NCI-H187 treated with DMSO at 0.1 percent for 48 hours (cell line): ENCODE measurements at regions not wholly inside any gene's neighbourhood (a gene's known extent, or its start where the extent isn't known, plus 50 kb on each side); places are given as distances from the start of the nearest gene placed in this dataset.
"Not testable (repeated sequence)": the region's sequence is repeated elsewhere in the genome, so short reads cannot be mapped to it uniquely, and the experiment has no call there.

ENCODE experiments used
- DNase-seq: peaks from one replicate; lab custom pipeline; 2025; lab: John Stamatoyannopoulos, UW

DNA sequence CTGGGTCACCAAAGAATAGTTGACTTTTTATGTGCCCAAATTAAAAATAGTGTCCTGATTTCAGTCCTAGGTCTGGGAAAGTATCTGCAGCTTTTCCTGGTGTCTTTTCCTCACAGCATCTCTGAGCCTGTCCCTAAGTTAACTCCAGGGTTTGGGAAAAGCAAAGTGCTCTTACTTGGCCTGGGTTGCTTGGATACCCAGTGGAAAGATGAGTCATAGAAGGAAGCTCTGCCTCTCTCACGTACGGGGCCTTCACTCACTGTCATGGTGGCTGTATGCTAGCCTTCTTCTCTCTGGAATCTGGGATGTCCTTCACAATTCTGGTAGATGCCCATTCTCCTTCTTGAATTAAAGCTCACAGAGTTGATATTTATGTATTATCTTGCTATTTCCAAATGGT lies 607.3 kb downstream of the ANKRD50 start:
- no peak for DNase-seq

DNA sequence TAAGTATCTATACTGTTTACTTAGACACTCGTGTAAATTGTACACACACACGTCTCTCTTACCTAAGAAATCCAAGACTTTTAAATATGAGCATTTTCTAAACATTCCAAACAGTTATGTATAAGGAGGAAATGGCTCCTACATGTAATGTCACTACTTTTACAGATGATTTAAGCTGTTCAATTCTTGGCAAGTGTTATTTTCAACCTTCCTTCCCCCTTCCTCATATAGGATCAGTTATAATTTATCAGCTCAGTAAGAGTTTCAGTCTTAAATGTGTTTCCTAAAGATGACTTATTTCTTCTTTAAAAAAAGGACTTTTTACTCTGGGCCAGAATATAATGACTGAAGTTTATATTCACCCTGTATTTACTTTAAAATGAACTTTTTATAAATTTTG lies 601.1 kb downstream of the ANKRD50 start:
- no peak for DNase-seq

DNA sequence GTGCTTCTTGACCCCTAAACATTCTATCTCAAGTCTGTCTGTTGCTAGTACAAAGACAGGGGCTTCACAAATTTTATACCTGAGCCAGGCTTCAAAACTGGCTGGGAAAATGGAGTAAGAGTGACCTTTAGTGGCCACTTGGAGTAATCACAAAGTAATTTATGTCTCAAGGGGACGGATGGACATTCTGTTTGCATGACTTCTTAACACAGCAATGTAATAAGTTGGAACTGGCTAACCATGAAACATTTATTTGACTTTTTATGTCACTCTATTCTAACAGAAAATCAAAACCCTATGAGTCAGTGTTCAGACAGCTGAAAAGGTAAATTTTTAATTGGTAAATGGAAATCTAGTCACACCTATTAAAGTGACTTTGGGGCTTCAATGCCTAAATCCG lies 600.6 kb downstream of the ANKRD50 start:
- no peak for DNase-seq

DNA sequence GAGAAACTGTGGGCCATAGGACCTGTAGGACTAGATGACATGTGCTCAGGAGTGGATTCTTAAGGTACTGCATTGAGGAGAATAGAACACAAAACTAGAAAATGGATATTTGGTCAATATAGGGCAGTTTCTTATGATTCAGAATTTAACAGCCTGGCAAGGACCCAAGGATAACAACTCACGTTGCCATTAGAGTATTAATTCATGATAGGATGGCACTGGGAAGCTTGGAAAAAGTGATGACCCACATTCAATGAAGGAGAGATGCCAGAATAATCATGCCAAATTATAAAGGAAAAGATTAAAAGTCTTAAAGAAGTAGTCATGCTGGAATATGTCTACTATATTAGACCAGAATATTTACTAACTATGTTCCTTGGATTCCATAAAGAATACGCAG lies 594.5 kb downstream of the ANKRD50 start:
- DNase-seq = no peak

DNA sequence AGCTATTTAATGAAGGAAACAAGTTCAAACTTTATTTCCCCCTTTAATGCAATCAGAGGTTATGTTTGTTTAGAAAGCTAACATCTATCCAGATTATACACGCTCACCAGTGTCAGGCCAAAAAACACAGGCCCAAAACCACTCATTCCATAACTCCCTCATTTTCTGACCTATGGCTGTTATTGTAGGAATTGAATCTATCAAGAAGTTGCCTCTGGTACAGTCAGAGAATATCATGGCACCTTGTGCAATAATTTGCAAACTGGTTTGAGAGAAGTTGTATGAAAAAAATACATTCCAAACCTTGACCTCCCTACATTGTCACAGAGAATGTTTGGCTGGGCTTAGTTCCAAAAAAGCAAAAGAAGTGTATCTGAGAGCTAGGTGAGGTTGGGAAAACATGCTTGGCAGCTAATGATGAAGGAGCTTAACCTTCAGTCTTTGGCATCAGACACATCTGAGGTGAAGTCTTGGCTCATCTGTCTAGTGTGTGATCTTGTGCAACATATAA lies 591.0 kb downstream of the ANKRD50 start:
- DNase-seq = no peak

DNA sequence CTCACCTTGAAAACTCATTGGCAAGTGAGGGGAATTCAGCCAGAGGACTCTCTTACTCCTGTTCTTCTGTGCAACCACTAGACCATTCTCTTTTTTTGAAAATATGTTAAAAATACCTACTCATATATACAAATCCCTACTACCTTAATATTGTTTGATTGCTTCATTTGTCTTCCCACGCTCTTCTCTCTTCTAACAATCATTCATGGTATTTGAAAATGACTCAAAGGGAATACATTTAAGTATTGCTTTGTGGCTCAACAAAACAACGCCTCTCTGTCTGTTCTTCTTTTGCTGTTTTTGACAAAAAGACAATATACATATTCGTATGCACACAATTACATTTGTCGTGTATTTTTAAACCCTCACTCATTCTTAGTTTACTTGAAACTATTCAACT lies 589.4 kb downstream of the ANKRD50 start:
- DNase-seq = no peak

DNA sequence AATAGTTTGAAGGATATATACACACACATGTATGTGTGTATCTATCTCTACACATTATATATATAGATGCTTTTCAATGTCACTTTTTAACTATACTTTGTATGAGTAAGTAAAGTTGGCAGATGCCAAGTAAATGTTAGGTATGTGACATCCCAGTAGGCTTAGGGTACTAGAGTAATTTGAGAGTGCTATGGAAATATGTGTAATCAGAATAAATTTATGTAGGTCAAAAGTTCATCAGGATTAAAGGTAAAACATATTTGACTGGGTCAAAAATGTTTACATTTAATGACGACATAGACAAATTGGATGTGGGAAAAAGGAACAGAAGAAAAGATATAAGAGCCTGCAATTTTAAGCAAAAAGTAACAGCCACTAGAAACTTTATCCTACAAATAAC lies 588.8 kb downstream of the ANKRD50 start:
- DNase-seq = no peak

DNA sequence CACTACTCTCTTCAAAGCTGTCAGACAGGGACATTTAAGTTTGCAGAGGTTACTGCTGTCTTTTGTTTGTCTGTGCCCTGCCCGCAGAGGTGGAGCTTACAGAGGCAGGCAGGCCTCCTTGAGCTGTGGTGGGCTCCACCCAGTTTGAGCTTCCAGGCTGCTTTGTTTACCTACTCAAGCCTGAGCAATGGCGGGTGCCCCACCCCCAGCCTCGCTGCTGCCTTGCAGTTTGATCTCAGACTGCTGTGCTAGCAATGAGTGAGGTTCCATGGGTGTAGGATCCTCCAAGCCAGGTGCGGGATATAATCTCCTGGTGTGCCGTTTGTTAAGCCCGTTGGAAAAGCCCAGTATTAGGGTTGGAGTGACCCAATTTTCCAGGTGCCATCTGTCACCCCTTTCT lies 581.2 kb downstream of the ANKRD50 start:
- not testable (repeated sequence) for DNase-seq

DNA sequence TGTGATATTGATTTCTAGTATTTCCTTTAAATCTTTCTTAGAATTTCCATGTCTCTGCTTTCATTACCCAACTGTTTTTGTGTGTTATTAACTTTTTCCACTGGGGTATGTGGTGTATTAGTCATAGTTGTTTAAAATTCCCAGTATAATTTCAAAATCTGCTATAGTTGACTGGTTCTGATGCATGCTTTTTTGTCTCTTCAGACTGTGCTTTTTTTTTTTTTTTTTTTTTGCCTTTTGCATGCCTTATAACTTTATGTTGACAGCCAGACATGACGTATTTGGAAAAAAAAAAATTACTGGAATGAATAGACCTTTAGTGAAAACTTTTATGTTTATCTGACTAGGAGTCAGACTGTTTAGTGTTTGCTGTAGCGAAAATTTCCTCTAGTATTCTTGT lies 580.4 kb downstream of the ANKRD50 start:
- no peak for DNase-seq

DNA sequence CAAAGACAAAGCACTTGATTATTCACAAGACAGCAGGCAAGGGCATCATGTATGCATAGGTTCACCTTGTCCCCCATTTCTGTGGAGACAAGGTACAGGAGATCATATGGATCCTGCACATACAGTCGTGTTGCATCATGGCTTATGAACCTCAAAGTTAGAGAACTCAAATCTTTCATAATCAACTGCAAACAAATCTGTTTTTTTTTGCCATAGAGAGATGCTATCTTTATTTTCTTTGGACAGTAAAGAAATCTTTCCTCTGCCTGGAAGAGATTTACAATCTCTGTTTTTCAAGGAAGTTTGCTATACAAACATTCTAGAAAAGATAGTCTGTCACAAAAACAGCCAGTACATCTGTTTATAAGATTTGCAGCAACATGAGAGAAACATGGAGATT lies 578.8 kb downstream of the ANKRD50 start:
- DNase-seq = no peak

DNA sequence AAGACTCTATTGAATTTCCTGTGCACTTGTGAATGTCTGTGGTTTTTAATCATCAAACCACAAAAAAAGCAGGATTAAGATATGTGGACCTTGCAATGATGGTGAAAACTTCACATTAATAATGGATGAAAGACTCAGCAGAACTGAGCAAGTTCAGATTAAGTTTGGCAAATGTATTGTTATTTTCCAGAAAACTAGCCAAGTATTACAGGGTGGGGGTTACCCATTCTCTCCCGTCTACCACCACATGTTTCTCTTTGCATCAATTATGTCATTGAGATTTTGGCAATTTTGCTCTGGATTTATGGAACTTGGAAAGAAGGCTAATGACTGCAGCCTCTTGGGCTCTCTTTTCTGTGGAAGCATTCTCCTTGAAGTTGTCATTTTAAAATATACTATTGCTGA lies 577.1 kb downstream of the ANKRD50 start:
- DNase-seq = no peak

DNA sequence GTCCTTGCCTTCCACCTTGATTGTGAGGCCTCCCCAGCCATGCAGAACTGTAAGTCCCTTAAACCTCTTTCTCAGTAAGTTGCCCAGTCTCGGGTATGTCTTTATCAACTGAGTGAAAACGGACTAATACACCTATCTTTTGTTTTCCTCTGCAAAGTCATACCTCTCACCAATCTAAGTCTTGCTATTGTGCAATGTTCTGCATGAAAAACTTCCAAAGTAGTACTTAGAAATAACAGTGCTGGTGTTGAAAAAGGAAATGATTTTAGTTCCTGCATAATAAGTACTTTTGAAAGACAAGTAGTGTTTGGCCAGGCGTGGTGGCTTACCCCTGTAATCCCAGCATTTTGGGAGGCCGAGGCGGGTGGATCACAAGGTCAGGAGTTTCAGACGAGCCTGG lies 573.5 kb downstream of the ANKRD50 start:
- DNase-seq = no peak

DNA sequence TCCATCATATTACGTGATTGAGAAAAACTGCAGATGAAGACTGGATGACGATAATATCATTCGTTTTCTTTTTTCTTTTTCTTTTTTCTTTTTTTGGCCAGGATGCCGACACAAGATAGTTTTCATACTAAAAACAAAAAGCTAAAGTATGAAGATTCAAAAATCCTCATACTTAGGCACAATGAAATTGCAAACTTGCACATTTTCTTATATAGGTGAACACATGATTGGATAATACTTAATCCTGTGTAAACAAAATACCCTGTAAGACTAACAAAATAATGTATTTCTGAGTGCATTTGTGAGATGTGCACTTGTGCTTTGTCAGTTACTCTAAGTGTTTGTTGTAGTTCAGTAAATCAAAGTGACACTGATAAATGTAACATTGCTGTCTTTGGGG lies 568.9 kb downstream of the ANKRD50 start:
- DNase-seq = no peak

DNA sequence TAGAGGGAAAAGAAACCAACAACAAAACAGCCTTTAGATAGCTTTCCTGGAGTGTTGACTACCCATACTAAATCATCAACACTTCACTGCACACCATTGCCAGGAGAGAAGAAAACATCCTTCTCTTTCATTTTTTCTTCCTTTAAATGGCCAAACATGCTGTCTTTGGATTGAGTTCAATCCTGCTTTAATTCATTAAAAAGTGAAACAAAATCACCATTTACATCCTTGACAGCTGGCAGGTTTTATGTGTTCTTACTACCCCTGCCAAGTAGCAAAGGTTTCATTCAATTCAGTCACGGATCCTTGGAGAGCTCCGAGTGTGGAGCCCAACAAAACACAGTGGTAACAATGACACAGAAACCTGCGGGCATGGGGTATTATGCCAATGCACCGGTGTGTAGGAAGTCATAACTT lies 568.3 kb downstream of the ANKRD50 start:
- DNase-seq = no peak

DNA sequence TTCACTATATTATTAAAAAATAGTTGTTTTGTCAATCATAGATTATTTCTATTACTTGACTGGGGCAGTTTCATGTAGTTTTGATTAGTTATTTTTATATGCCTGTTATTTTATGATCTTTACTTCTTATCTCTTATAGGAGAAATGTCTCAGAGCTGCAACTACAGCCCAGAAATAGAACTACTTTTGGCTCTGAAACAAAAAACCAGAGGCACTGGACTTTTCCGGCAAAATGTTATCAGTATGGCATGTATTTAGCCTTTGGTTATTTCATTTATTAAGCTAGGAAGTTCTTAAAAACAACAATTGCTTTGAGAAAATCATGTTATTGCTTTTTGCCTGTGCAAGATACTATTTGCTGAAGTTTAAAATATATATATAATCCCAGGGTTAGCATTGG lies 566.5 kb downstream of the ANKRD50 start:
- no peak for DNase-seq

DNA sequence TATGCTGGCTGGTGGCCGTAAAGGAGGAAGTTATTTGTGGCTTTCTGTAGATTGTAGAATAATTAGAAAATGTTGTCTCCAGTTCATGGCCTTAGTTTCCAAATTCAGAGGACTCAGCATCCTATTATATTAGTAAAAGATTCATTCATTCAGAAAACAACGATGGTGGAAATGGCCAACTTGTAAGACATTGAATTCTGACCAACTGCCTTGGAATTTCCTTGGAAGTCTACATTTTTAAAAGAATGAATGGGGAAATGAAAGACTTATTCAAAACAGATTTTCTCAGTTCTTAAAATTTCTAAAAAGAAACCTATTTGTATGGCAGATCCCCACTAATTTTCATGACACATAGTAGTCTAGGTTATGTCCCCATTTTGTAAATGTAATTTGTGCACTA lies 561.5 kb downstream of the ANKRD50 start:
- DNase-seq = no peak

DNA sequence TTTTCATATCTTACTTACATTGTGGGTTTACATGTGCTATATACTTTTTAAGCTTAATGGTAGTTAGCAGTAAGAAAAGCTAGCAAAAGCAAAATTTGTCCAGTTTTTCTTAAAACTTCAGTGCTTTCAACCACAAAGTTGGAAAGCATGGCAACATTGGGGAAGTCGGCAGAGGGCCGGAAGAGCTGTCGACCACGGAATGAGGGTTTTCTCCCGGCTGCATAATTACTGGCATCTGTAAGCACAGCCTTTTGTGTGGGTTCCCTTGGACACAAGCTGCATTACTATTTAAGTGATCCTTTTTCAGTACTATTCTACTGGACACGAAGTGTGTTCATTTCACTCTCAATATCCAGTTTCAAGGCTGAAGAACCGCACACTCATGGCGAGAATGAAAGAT lies 560.4 kb downstream of the ANKRD50 start:
- DNase-seq = no peak

DNA sequence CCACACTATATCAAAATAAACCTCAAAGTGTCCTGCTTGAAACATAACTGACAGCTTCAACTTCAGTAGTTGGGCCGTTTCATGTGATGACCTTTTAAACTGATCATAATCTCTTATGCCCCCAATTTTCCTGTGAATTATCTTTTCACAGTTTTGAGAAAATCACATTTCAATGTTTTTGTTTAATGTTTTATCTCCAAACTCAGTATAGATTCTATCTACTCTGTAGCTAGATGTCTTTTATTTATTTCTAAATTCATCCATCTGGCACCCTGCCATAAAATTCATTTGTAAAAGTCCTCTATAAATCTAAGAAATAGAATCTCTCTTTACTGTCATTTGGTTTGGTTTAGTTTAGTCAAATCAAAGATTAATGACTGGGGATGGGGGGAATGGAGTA lies 557.3 kb downstream of the ANKRD50 start:
- DNase-seq = no peak

DNA sequence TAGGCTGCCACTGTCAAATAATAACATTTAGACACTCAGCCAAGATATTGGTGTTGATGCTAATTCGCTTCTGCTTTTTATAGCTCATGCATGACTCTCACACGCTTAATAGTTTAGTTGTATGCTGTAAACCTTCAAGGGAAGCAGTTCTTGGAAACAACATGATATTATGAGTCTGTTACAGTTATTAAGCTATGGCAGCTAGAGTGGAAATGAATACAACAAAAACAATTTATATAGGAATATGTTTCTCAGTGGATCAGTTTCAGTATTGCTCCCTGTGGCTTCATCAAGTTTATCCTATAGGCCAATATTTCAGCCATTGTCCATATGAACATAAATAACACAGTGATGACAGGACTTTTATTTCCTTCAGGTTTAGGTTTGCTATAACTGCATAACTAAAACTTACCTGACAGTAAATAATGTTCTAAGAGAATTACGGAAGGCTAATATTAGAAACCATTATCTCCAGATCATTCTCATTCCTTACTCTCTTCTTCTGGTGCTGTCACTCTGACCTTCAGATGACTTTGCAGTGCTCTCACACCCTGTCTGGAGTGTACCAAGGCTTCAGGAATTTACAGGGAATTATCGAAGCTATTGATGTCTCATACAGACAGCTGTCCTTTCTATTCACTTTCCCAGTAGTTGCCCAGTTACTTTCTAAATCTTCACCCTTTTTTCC lies 555.0 kb downstream of the ANKRD50 start:
- no peak for DNase-seq

DNA sequence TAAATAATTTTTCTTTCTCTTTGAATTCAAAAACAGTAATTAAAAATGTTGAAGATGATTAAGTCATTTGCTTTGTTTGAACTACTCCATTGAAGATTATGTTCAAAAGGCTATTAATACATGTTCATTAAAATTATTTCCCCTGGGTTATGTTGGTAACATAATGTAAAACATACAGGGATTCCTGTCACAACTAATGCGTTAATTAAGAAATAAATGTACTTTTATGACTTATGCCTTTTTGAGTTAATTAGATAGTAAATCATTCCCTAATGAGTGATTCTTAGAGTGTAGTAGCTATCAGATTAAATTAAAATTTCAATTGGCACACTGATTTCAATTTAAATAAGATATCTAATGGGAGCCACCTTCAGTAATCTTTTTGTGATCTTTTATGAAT lies 549.1 kb downstream of the ANKRD50 start:
- no peak for DNase-seq

DNA sequence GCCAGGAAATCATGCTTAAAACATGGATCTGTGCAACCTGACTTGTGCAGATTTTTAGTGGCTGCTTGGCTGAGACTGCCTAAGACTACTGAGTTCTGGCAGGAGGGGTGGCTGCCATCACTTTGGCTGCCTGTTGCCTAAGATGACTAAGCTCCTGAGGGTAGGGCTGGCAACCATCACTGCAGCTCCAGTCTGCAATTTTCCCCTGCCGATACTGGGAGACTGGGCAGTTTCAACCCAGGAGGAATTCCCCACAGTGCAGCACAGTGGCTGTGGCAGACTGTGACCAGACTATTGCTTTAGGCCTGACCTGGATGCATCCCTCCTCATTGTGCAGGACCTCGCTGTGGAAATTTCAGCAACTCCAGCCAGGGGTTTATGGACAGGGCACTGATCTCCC lies 544.9 kb downstream of the ANKRD50 start:
- no peak for DNase-seq

DNA sequence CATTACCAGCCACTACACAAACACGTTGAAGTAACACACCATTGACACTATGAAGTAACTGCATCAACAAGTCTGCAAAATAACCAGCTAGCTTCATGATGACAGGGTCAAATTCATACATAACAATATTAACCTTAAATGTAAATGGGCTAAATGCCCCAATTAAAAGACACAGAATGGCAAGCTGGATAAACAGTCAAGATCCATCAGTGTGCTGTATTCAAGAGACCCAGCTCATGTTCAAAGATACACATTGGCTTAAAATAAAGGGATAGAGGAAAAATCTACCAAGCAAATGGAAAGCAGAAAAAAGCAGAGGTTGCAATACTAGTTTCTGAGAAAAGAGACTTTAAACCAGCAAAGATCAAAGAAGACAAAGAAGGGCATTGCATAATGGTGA lies 543.0 kb downstream of the ANKRD50 start:
- not testable (repeated sequence) for DNase-seq

DNA sequence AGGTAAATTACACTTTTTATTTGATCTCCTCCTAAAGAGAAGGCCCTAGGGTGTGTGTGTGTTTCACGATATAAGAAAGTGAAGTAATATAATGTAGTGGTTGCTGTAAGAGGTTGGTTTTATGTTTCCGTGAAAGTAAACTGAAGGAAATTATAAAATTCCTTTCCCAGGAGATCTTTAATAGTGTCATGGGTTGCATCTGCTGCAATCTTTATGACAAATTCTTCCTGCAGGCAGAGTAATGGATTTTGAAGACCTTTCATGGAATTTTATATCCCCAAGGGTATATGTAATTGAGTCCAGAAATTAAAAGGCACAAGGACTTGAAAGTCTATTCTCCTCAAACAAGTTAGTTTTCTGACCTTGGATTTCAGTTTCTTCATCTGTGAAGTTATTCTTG lies 538.6 kb downstream of the ANKRD50 start:
- no peak for DNase-seq

DNA sequence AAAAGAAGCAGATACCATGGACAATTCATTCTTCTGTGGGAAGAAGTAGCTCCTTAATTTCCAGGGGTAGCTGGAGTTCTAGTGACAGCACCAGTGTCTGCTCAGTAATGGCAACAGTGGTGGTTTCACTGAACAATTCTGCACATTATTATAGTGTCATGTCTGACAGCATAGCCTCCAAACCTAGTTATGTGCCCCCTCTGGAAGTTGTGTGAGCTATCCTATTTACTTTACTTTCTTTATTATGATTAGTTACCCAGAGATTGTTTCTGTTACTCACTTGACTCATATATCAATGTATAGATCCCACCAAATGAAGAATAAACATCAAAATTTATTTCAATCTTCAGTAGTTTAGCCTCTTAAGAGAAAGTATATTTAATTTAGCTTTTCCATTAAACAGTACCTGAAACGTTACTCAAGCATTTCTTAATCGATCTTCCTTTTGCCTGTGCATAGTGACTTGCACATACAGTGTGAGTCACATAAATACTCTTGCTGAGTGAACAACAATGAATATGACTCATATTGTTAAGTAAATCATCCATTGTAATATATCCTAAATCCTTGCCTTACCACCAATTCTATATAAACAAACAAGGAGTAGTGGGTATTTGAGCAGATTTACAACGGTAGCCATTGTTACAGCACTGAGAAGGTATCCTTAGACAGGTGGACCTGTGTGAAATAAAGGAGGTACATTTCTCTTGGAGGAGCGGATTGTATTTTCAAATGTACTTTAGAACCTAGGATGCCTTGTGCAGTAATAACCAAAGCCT lies 534.7 kb downstream of the ANKRD50 start:
- DNase-seq = no peak
